GM12874 (cell line): ENCODE measurements at regions not wholly inside any gene's neighbourhood (a gene's known extent, or its start where the extent isn't known, plus 50 kb on each side); places are given as distances from the start of the nearest gene placed in this dataset.

ENCODE experiments used
- CTCF ChIP-seq: IDR thresholded peaks from 2 replicates; pipeline ENCODE4 v1.5.1; 2011; ENCODE audit warnings: low read depth, mild to moderate bottlenecking, control low read depth, low read length, moderate library complexity; ENCODE audit not compliant: insufficient read depth

GRCh38 chr1:98098473-98098872 lies 177.6 kb upstream of the DPYD start:
- TF ChIP-seq CTCF, result no peak

GRCh38 chr1:98090351-98090750 lies 169.5 kb upstream of the DPYD start:
- no peak for TF ChIP-seq CTCF

GRCh38 chr1:98088381-98088780 lies 167.5 kb upstream of the DPYD start:
- TF ChIP-seq CTCF, result no peak

DNA sequence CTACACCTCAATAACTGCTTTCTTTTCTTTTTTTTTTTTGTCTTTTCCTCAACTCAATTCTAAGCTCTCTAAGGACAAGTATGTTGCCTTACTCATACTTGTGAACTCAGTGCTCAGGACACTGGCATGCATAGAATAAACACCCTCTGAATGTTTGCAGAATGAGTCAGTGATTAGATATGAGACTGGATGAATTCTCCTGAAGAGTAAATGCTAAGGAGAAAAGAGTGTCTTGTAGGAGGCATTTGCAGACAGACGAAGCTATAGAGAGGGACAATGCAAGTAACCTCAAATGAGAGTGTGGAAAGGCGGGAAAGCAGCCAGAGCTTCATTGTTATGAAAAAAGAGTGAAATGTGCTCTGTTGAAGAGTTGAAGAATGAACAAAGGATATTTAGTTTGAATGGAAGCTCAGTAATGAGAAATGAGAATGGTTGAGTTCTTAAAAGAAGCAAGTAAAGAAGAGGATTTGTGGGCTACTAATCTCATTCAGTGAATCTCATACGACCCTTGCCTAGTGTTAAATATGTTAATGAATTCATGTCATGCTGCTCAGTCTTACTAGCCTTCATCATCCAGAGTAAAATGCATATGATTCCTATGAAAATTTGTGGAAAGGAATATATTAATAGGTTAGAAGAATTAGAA lies 166.1 kb upstream of the DPYD start:
- no peak for TF ChIP-seq CTCF

- no peak for TF ChIP-seq CTCF
These were observed 165.3 kb upstream of the DPYD start for GRCh38 chr1:98086156-98086555.

DNA sequence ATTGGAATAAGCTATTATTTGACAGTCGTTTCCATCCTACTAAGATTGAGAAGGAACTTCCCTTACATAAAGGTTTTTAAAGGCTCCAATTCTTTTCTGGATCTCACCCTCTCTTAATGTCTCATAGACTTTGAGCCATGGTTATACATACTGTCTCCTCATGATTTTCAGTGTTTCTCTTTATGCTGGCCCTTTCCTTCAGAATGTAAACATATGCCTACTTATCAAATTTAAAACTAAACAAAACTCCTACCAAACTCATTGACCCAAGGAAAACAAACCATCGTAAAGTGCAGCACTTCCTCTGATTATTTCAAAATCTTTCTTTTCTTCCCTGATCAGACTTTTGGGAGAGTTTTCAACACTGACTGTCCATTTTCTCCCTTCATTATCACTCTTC lies 163.4 kb upstream of the DPYD start:
- TF ChIP-seq CTCF, result no peak

DNA sequence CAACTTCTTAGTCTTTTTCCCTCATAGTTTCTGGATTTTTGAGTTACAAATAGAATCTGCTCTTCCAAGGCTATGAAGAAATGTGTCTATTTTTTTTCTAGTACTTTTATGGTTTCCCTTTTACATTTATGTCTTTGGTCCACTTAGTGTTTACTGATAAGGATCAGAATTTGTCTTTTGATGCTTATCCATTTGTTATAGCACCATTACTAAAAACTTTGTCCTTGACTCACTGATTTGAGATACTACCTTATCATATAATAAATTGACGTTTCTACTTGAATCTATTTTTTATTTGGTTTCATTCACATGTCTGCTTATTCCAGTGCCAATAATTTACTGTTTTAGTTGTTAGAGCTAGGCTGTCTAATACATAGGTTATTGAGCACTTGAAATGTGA lies 161.1 kb upstream of the DPYD start:
- TF ChIP-seq CTCF, result no peak
